D721Med (cell line): ENCODE measurements at regions not wholly inside any gene's neighbourhood (a gene's known extent, or its start where the extent isn't known, plus 50 kb on each side); places are given as distances from the start of the nearest gene placed in this dataset.

ENCODE experiments used
- DNase-seq: peaks from one replicate; pipeline ENCODE4 v3.0.0; 2011; ENCODE audit warnings: low spot score; ENCODE audit not compliant: insufficient read length
- FAIRE-seq: peaks from 2 replicates; lab custom pipeline; 2011; peaks lifted over from hg19 to GRCh38; lab: Jason Lieb, UNC
- TF ChIP-seq, protein P1 (sequence below): IDR thresholded peaks from 2 replicates; pipeline ENCODE4 v1.5.1; 2012; ENCODE audit warnings: mild to moderate bottlenecking, control low read depth; ENCODE audit not compliant: insufficient read depth; ENCODE audit errors: missing control alignments

DNA sequence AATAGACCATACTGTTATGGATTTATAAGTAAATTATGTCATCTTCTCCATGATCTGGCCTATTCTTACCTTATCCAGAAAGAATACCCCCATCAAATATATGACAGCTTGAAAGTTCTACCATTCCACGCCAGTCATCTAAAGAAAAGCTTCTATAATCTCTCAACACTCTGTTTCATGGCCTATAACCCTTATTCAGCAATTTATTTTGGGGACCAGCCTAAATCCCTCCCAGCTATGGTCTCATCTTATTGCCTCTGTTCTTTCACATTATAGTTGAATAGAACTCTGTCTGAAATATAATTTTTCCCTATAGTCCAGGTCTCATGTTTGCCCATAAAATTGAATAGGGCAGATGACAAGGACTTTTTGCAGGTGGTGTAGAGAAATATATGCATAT, 2387.6 kb upstream of the WWC1 start:
- no peak for DNase-seq
- TF ChIP-seq, protein P1, sequence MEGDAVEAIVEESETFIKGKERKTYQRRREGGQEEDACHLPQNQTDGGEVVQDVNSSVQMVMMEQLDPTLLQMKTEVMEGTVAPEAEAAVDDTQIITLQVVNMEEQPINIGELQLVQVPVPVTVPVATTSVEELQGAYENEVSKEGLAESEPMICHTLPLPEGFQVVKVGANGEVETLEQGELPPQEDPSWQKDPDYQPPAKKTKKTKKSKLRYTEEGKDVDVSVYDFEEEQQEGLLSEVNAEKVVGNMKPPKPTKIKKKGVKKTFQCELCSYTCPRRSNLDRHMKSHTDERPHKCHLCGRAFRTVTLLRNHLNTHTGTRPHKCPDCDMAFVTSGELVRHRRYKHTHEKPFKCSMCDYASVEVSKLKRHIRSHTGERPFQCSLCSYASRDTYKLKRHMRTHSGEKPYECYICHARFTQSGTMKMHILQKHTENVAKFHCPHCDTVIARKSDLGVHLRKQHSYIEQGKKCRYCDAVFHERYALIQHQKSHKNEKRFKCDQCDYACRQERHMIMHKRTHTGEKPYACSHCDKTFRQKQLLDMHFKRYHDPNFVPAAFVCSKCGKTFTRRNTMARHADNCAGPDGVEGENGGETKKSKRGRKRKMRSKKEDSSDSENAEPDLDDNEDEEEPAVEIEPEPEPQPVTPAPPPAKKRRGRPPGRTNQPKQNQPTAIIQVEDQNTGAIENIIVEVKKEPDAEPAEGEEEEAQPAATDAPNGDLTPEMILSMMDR, result no peak
- FAIRE-seq, result no peak

DNA sequence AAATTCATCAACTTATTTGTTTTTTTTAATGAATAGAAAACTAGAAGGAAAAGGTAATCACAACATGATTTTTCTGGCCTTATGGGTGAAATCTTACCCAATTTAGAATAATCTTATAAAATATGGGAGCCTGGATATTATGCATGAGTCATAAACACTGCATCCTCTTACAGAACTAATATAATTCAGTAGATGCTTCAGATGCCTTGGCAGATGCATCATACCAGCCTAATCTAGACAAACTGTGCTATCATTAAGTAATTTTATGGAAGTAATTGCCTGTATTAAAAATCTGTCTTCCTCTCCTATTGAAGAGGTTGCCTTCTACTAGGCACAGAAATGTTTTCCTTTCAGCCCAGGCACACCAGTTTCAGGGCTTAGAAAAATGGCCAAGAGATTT, 2384.6 kb upstream of the WWC1 start:
- FAIRE-seq, result no peak
- TF ChIP-seq, protein P1, result no peak
- no peak for DNase-seq

DNA sequence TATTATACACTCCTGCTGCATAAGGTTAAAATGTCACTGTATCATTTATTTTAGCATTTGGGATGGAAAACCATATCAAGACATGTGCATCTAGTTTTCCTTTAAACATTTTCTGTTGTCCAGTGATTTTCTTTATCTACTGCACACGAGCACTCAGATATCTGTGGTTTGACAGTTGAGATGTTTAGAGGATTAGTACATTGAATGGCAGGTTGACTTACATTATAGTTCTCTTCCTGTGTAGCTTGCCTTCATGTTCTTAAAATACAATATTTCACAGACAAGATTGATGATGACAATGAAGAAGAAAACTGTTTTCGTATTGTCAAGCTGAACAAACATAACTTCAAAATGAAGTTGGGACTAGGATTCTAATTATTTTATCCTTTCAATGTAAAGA, 2378.4 kb upstream of the WWC1 start:
- DNase-seq (no peak), FAIRE-seq (no peak)
- TF ChIP-seq, protein P1, result no peak

DNA sequence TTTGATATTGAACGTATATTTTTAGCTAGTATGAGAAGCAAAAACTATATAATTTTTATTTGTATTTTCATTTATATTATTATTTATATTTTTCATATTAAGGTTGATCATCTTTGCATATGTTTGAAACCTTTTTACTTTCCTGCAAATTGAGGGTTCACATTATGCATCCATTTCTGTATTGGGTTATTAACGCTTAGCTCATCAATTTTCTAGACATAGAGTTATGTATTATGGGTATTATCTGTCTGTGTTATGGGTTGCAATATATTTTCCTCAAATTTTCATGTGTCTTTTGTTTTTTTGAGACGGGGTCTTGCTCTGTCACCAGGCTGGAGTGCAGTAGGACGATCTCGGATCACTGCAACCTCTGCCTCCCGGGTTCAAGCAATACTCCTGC, 2377.0 kb upstream of the WWC1 start:
- FAIRE-seq, result no peak
- TF ChIP-seq, protein P1, result no peak
- no peak for DNase-seq

DNA sequence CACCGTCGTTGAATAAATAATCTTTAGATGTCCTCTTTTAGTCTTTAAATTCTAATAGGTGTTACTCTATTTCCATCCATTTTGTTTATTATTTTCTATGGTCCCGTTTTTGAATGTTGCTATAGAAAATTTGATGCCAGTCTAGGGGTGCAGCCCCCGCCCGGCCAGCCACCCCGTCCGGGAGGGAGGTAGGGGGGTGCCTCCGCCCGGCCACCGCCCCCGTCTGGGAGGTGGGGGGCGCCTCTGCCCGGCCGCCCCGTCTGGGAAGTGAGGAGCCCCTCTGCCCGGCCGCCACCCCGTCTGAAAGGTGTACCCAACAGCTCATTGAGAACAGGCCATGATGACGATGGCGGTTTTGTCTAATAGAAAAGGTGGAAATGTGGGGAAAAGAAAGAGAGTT, 2372.2 kb upstream of the WWC1 start:
- FAIRE-seq, result no peak
- no peak for DNase-seq
- TF ChIP-seq, protein P1, result no peak

DNA sequence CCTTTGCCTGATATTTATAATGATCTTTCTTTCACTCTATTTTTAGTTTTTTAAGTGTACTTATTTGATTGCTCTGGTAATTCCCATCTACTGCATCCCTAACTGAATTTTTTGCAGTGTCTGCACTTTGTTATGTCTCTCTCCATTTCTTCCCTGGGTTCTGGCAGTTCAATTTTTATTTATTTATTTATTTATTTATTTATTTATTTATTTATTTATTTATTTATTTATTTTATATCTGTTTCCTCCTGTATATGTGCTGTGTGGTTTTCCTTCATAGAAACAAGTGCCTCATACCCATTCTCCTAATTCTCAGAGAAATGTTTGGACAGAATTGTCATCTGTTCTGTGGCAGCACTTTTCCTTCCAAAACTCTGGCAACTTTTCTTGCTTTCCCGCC, 2370.8 kb upstream of the WWC1 start:
- no peak for FAIRE-seq
- TF ChIP-seq, protein P1, result no peak

DNA sequence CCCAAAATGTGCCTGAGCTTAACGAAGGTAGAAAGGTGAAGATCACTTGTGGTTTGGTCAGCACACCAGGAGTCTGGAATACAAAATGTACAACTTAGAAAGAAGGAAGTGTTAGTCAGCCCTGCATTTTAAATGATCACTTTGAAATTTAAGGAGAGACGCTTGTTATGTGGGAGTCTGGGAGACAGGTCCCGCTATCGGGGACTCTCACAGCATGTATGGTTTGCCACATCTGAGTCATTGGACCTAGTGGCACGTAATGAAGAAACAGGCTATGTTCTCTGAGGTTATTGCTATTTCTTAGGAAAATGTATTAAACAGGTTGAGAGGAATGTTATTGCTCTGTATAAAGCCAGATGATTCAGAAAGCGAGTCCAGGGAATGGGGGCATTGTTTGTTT, 2362.5 kb upstream of the WWC1 start:
- TF ChIP-seq, protein P1, result no peak
- DNase-seq (no peak), FAIRE-seq (no peak)

More for the DNA sequence above, 2370.8 kb upstream of the WWC1 start:
- DNase-seq, result no peak
